Nephron progenitor cell (in vitro differentiated cells): ENCODE measurements at regions not wholly inside any gene's neighbourhood (a gene's known extent, or its start where the extent isn't known, plus 50 kb on each side); places are given as distances from the start of the nearest gene placed in this dataset.

Experiments used
- DNase-seq: peaks from one replicate; pipeline ENCODE4 v3.0.0; 2021
- H3K27ac Mint-ChIP-seq: 2 replicates; pipeline ENCODE4 v1.8.0; 2021; ENCODE audit warnings: mild to moderate bottlenecking, moderate library complexity, mixed read lengths
- H3K27me3 Mint-ChIP-seq: 2 replicates; pipeline ENCODE4 v1.8.0; 2021; ENCODE audit warnings: mild to moderate bottlenecking, low read depth, mixed read lengths; ENCODE audit not compliant: poor library complexity
- H3K36me3 Mint-ChIP-seq: 2 replicates; pipeline ENCODE4 v1.8.0; 2021; ENCODE audit warnings: low read depth, mixed read lengths
- H3K4me1 Mint-ChIP-seq: 2 replicates; pipeline ENCODE4 v1.8.0; 2021; ENCODE audit warnings: mixed read lengths
- H3K4me3 Mint-ChIP-seq: 2 replicates; pipeline ENCODE4 v1.8.0; 2021; ENCODE audit warnings: mild to moderate bottlenecking, moderate library complexity, mixed read lengths
- H3K9me3 Mint-ChIP-seq: 2 replicates; pipeline ENCODE4 v1.8.0; 2021; ENCODE audit warnings: mild to moderate bottlenecking, moderate library complexity, mixed read lengths
- CTCF ChIP-seq: fragments of 200-600 bp; sonication (generic); IDR thresholded peaks from 2 replicates; pipeline ENCODE4 v1.5.0; 2021; ENCODE audit warnings: antibody characterized with exemption

GRCh38 chr13:83547043-83547442 lies 335.2 kb downstream of the SLITRK1 start:
- no peaks in the 10 kb centered on the region for H3K36me3 Mint-ChIP-seq
- no peak overlapping the region for H3K4me3 Mint-ChIP-seq
- TF ChIP-seq CTCF: no peak
- no peak for DNase-seq
- no peaks in the 10 kb centered on the region for H3K27me3 Mint-ChIP-seq
- no peaks in the 10 kb centered on the region for H3K4me1 Mint-ChIP-seq
- no peaks in the 10 kb centered on the region for H3K9me3 Mint-ChIP-seq
- no peak overlapping the region for H3K27ac Mint-ChIP-seq

GRCh38 chr13:83546476-83546875 lies 335.8 kb downstream of the SLITRK1 start:
- DNase-seq: no peak
- H3K27ac Mint-ChIP-seq: no peak overlapping the region
- no peaks in the 10 kb centered on the region for H3K9me3 Mint-ChIP-seq
- no peak for TF ChIP-seq CTCF
- no peak overlapping the region for H3K4me3 Mint-ChIP-seq
- no peaks in the 10 kb centered on the region for H3K4me1 Mint-ChIP-seq
- no peaks in the 10 kb centered on the region for H3K36me3 Mint-ChIP-seq
- H3K27me3 Mint-ChIP-seq: no peaks in the 10 kb centered on the region

GRCh38 chr13:83538636-83539035 lies 343.6 kb downstream of the SLITRK1 start:
- Mint-ChIP-seq H3K27ac (no peak overlapping the region), H3K4me3 (no peak overlapping the region), H3K27me3 (peaks cover 4% of the 10 kb centered on the region), H3K36me3 (no peaks in the 10 kb centered on the region), H3K9me3 (peaks cover 5% of the 10 kb centered on the region), H3K4me1 (no peaks in the 10 kb centered on the region)
- TF ChIP-seq CTCF: no peak
- DNase-seq: no peak

DNA sequence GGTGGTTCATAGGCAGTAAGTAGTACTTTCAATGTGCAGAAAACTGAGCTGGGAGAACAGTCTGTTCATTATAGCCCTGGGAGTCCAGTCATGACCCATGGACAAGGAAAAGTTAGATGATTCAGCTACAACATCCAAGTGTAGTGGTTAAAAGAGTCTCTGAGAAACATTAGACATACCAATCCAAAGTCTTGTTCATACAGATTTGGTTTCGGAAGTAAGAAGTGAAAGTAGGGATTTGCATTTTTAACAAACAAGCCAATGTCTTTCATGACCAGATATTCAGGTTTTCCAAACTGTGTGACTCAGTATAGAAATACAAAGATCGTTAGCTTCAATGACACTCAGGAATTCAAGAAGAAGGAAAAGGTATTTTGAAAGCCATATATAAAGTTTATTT lies 345.3 kb downstream of the SLITRK1 start:
- H3K4me1 Mint-ChIP-seq: no peaks in the 10 kb centered on the region
- no peak overlapping the region for H3K4me3 Mint-ChIP-seq
- no peak for TF ChIP-seq CTCF
- no peak for DNase-seq
- peaks cover 5% of the 10 kb centered on the region for H3K9me3 Mint-ChIP-seq
- H3K36me3 Mint-ChIP-seq: no peaks in the 10 kb centered on the region
- H3K27me3 Mint-ChIP-seq: peaks cover 7% of the 10 kb centered on the region
- H3K27ac Mint-ChIP-seq: no peak overlapping the region

DNA sequence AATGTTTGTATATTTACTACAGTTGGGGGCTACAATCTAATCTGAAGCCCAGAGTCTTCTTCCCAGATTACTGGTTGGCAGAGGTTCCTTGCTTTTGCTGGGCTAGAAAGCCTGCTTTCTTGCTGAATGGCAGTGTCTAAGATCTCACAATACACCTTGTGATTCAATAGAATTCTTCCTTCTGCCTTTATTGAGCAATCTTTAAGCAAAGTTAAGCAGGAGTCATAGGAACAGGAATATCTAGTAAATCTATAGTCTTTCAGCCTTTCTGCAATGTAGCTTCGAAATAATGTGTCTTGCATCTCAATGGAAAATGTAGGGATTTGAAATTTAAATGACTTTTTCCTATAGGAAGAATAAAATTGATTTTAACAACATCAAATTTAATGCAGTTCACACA lies 346.1 kb downstream of the SLITRK1 start:
- TF ChIP-seq CTCF: no peak
- Mint-ChIP-seq H3K27ac (no peak overlapping the region), H3K36me3 (no peaks in the 10 kb centered on the region), H3K4me3 (no peak overlapping the region), H3K9me3 (peaks cover 5% of the 10 kb centered on the region), H3K4me1 (no peaks in the 10 kb centered on the region), H3K27me3 (peaks cover 7% of the 10 kb centered on the region)
- DNase-seq: no peak

- Mint-ChIP-seq H3K27ac (no peak overlapping the region), H3K27me3 (peaks cover 3% of the 10 kb centered on the region), H3K9me3 (no peaks in the 10 kb centered on the region), H3K4me1 (no peaks in the 10 kb centered on the region), H3K4me3 (no peak overlapping the region), H3K36me3 (no peaks in the 10 kb centered on the region)
- no peak for TF ChIP-seq CTCF
- DNase-seq: no peak
Observed at GRCh38 chr13:83532809-83533208, 349.5 kb downstream of the SLITRK1 start.
